Keratinocyte (primary cell): ENCODE measurements at regions not wholly inside any gene's neighbourhood (a gene's known extent, or its start where the extent isn't known, plus 50 kb on each side); places are given as distances from the start of the nearest gene placed in this dataset.

ENCODE experiments used
- DNase-seq: peaks from one replicate; pipeline ENCODE4 v3.0.0-alpha.2; 2011; ENCODE audit warnings: low read depth, missing footprints, low spot score
- FAIRE-seq: peaks from 2 replicates; lab custom pipeline; 2011; peaks lifted over from hg19 to GRCh38; lab: Jason Lieb, UNC
- H2AFZ ChIP-seq: 2 replicates; pipeline ENCODE4 v1.6.0; 2012; ENCODE audit warnings: low read length, control low read depth, inconsistent platforms; ENCODE audit not compliant: control insufficient read depth
- H3K27ac ChIP-seq: 2 replicates; pipeline ENCODE4 v1.5.1; 2011; ENCODE audit warnings: low read length; ENCODE audit not compliant: control insufficient read depth, insufficient read depth
- H3K27me3 ChIP-seq: 3 replicates; pipeline ENCODE4 v1.6.0; 2011; ENCODE audit warnings: low read length; ENCODE audit not compliant: control insufficient read depth, insufficient read depth; ENCODE audit errors: extremely low read depth
- H3K36me3 ChIP-seq, 2 experiments: 2 replicates in 1 of 2; 3 replicates in 1 of 2; pipeline ENCODE4 v1.5.1; 2011; ENCODE audit warnings: low read length in 2 of 2, mild to moderate bottlenecking in 1 of 2; ENCODE audit not compliant: control insufficient read depth in 2 of 2, insufficient read depth in 2 of 2; ENCODE audit errors: extremely low read depth in 1 of 2
- H3K4me1 ChIP-seq: 3 replicates; pipeline ENCODE4 v1.5.1; 2011; ENCODE audit warnings: low read length; ENCODE audit not compliant: control insufficient read depth, insufficient read depth; ENCODE audit errors: extremely low read depth
- H3K4me2 ChIP-seq: 3 replicates; pipeline ENCODE4 v1.6.0; 2011; ENCODE audit warnings: low read depth, low read length; ENCODE audit not compliant: control insufficient read depth, insufficient read depth; ENCODE audit errors: extremely low read depth
- H3K4me3 ChIP-seq, 3 experiments: fragments of 200-600 bp in 1 of 3; sonication (generic) in 1 of 3; 2 replicates in 2 of 3; 3 replicates in 1 of 3; pipeline ENCODE4 v1.5.1; 2011 to 2016; ENCODE audit warnings: low read length in 3 of 3, mild to moderate bottlenecking in 3 of 3, control low read depth in 2 of 3, inconsistent platforms in 1 of 3, low read depth in 1 of 3, mixed read lengths in 1 of 3, mixed run types in 1 of 3, moderate library complexity in 1 of 3; ENCODE audit not compliant: control insufficient read depth in 2 of 3, insufficient read depth in 2 of 3; ENCODE audit errors: extremely low read depth in 1 of 3
- H3K79me2 ChIP-seq: 2 replicates; pipeline ENCODE4 v1.6.0; 2012; ENCODE audit warnings: low read length; ENCODE audit not compliant: control insufficient read depth, insufficient read depth
- H3K9ac ChIP-seq: 3 replicates; pipeline ENCODE4 v1.6.0; 2011; ENCODE audit warnings: low read length; ENCODE audit not compliant: control insufficient read depth, insufficient read depth; ENCODE audit errors: extremely low read depth
- H3K9me1 ChIP-seq: 3 replicates; pipeline ENCODE4 v1.6.0; 2011; ENCODE audit warnings: low read length; ENCODE audit not compliant: control insufficient read depth, insufficient read depth; ENCODE audit errors: extremely low read depth
- H3K9me3 ChIP-seq: 2 replicates; pipeline ENCODE4 v1.5.1; 2012; ENCODE audit warnings: low read depth, low read length; ENCODE audit not compliant: control insufficient read depth
- H4K20me1 ChIP-seq: 3 replicates; pipeline ENCODE4 v1.6.0; 2011; ENCODE audit warnings: low read length; ENCODE audit not compliant: control insufficient read depth, insufficient read depth; ENCODE audit errors: extremely low read depth
- CTCF ChIP-seq, 3 experiments: IDR thresholded peaks in 1 of 3; conservative IDR thresholded peaks in 1 of 3; optimal IDR thresholded peaks in 1 of 3; 2 replicates in 2 of 3; 3 replicates in 1 of 3; pipeline versions ENCODE3 to v1.5.1; 2011; ENCODE audit warnings: low read length in 3 of 3, mild to moderate bottlenecking in 3 of 3, moderate library complexity in 2 of 3, control low read depth in 1 of 3, inconsistent platforms in 1 of 3; ENCODE audit not compliant: insufficient read depth in 2 of 3; ENCODE audit errors: extremely low read depth in 1 of 3
- EZH2 ChIP-seq: IDR thresholded peaks from one replicate; pipeline ENCODE4 v1.6.1; 2012; ENCODE audit warnings: inconsistent platforms, mild to moderate bottlenecking, low read length, moderate library complexity
- dilution Hi-C: fragments of 300-500 bp; cut with MboI; formaldehyde crosslinking; loops from one replicate; pipeline ENCODE4 v1.7.0; 2020; ENCODE audit warnings: low sequenced_read_pairs; ENCODE audit not compliant: extremely low pct_ligation_motif_present

GRCh38 chr5:109929376-109929775, 239.6 kb downstream of the MAN2A1 start:
- no peak for FAIRE-seq
- dilution Hi-C loops = no loop called here
- H4K20me1 ChIP-seq = no peaks in the 10 kb centered on the region

GRCh38 chr5:109929911-109930310, 240.2 kb downstream of the MAN2A1 start:
- H3K36me3 ChIP-seq = no peaks in the 10 kb centered on the region
- no peak overlapping the region for H3K4me2 ChIP-seq
- no peak overlapping the region for H3K9ac ChIP-seq
- H3K27me3 ChIP-seq = peaks cover 3% of the 10 kb centered on the region
- H2AFZ ChIP-seq = no peak overlapping the region
- H4K20me1 ChIP-seq = no peaks in the 10 kb centered on the region
- no peaks in the 10 kb centered on the region for H3K9me1 ChIP-seq
- TF ChIP-seq EZH2 (no peak), CTCF (optimal IDR thresholded peaks at IDR 0.05 in 1 of 3, IDR thresholded peaks at IDR 0.05 in 1 of 3, conservative IDR thresholded peaks at IDR 0.05 in 1 of 3; ENCODE audit: extremely low read depth in 1 of 3, insufficient read depth in 2 of 3, low read length in 3 of 3) (no peak)
- dilution Hi-C loops = no loop called here
- no peaks in the 10 kb centered on the region for H3K79me2 ChIP-seq
- H3K4me3 ChIP-seq = no peak overlapping the region
- FAIRE-seq = no peak
- no peaks in the 10 kb centered on the region for H3K9me3 ChIP-seq
- H3K27ac ChIP-seq = no peak overlapping the region
- no peaks in the 10 kb centered on the region for H3K4me1 ChIP-seq
- no peak for DNase-seq

More at GRCh38 chr5:109929376-109929775, 239.6 kb downstream of the MAN2A1 start:
- Histone ChIP-seq H3K27me3 (peaks cover 3% of the 10 kb centered on the region), H3K4me3 (no peak overlapping the region), H3K9me3 (no peaks in the 10 kb centered on the region), H3K4me1 (no peaks in the 10 kb centered on the region), H3K36me3 (no peaks in the 10 kb centered on the region), H3K27ac (no peak overlapping the region), H3K4me2 (no peak overlapping the region), H3K9me1 (no peaks in the 10 kb centered on the region), H3K79me2 (no peaks in the 10 kb centered on the region), H3K9ac (no peak overlapping the region), H2AFZ (no peak overlapping the region)
- DNase-seq = no peak
- TF ChIP-seq EZH2 = no peak
